ENCODE measurements at regions not wholly inside any gene's neighbourhood (a gene's known extent, or its start where the extent isn't known, plus 50 kb on each side); places are given as distances from the start of the nearest gene placed in this dataset.

DNA sequence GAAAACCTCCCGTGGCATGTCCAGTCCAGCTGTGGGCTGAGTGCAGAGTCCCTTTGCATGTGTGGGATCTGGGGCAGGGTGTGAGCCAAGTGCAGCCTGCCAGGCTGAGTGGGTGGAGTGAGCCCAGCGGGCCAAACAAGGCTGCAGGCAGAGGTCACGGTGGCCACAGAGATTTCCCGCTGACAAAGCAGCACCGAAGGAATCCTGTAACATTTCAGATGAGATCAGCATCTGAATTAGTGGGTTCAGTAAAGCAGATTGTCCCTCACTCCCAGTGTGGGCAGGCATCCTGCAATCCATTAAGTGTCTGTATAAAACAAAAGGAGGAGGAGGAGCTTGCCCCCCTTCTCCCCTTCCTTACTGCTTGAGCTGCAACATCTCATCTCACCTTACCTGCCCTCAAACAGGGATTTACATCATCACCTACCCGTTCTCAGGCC is 324.4 kb downstream of the FAT4 start:
- TF ChIP-seq CTCF (IDR thresholded peaks at IDR 0.05; ENCODE audit: borderline replicate concordance, extremely low read depth, insufficient read depth) = no peak
- no peak overlapping the region for H3K4me3 ChIP-seq (ENCODE audit: low read length in 3 of 3)
- no peak overlapping the region for H3K27ac ChIP-seq (ENCODE audit: low read depth in 2 of 2, low read length in 2 of 2)
- no peaks in the 10 kb centered on the region for H3K36me3 ChIP-seq (ENCODE audit: control insufficient read depth in 2 of 3, insufficient read depth in 3 of 3, low read length in 3 of 3)
- intact Hi-C loops (cut with DNase I) = no loop called here
- H3K27me3 ChIP-seq (ENCODE audit: control insufficient read depth, insufficient read depth, low read length) = no peaks in the 10 kb centered on the region
- no peaks in the 10 kb centered on the region for H3K9me3 ChIP-seq (ENCODE audit: control insufficient read depth in 2 of 3, insufficient read depth in 1 of 3, low read length in 3 of 3)
- H3K9ac ChIP-seq (ENCODE audit: low read length in 3 of 3) = no peak overlapping the region
- FAIRE-seq (no peak), DNase-seq (peak; percentile 38 to 65 (median 57))
- peaks cover 0 to 11% (median 6%) of the 10 kb centered on the region in 3 donors for H3K4me1 ChIP-seq (ENCODE audit: control insufficient read depth in 2 of 3, insufficient read depth in 2 of 3, low read depth in 1 of 3, low read length in 3 of 3)

GRCh38 chr4:125641611-125642010 is 326.9 kb downstream of the FAT4 start:
- Histone ChIP-seq H3K9ac (ENCODE audit: low read length in 3 of 3) (no peak overlapping the region), H3K4me1 (ENCODE audit: control insufficient read depth in 2 of 3, insufficient read depth in 2 of 3, low read depth in 1 of 3, low read length in 3 of 3) (peaks cover 0 to 11% (median 6%) of the 10 kb centered on the region in 3 donors), H3K27me3 (ENCODE audit: control insufficient read depth, insufficient read depth, low read length) (no peaks in the 10 kb centered on the region), H3K9me3 (ENCODE audit: control insufficient read depth in 2 of 3, insufficient read depth in 1 of 3, low read length in 3 of 3) (no peaks in the 10 kb centered on the region), H3K36me3 (ENCODE audit: control insufficient read depth in 2 of 3, insufficient read depth in 3 of 3, low read length in 3 of 3) (no peaks in the 10 kb centered on the region), H3K4me3 (ENCODE audit: low read length in 3 of 3) (no peak overlapping the region), H3K27ac (ENCODE audit: low read depth in 2 of 2, low read length in 2 of 2) (no peak overlapping the region)
- no peak for TF ChIP-seq CTCF (IDR thresholded peaks at IDR 0.05; ENCODE audit: borderline replicate concordance, extremely low read depth, insufficient read depth)
- intact Hi-C loops (cut with DNase I) = no loop called here
- FAIRE-seq (no peak), DNase-seq (peak in 2 of 5 donors; percentile 67)

GRCh38 chr4:125642645-125643044 is 327.9 kb downstream of the FAT4 start:
- no peak for DNase-seq
- Histone ChIP-seq H3K27ac (ENCODE audit: low read depth in 2 of 2, low read length in 2 of 2) (no peak overlapping the region), H3K9me3 (ENCODE audit: control insufficient read depth in 2 of 3, insufficient read depth in 1 of 3, low read length in 3 of 3) (no peaks in the 10 kb centered on the region), H3K9ac (ENCODE audit: low read length in 3 of 3) (no peak overlapping the region), H3K36me3 (ENCODE audit: control insufficient read depth in 2 of 3, insufficient read depth in 3 of 3, low read length in 3 of 3) (no peaks in the 10 kb centered on the region), H3K27me3 (ENCODE audit: control insufficient read depth, insufficient read depth, low read length) (no peaks in the 10 kb centered on the region), H3K4me1 (ENCODE audit: control insufficient read depth in 2 of 3, insufficient read depth in 2 of 3, low read depth in 1 of 3, low read length in 3 of 3) (peaks cover 0 to 11% (median 6%) of the 10 kb centered on the region in 3 donors), H3K4me3 (ENCODE audit: low read length in 3 of 3) (no peak overlapping the region)
- no peak for TF ChIP-seq CTCF (IDR thresholded peaks at IDR 0.05; ENCODE audit: borderline replicate concordance, extremely low read depth, insufficient read depth)
- intact Hi-C loops (cut with DNase I) = no loop called here
- no peak for FAIRE-seq

- Histone ChIP-seq H3K9ac (ENCODE audit: low read length in 3 of 3) (no peak overlapping the region), H3K27ac (ENCODE audit: low read depth in 2 of 2, low read length in 2 of 2) (no peak overlapping the region), H3K9me3 (ENCODE audit: control insufficient read depth in 2 of 3, insufficient read depth in 1 of 3, low read length in 3 of 3) (no peaks in the 10 kb centered on the region), H3K36me3 (ENCODE audit: control insufficient read depth in 2 of 3, insufficient read depth in 3 of 3, low read length in 3 of 3) (no peaks in the 10 kb centered on the region), H3K27me3 (ENCODE audit: control insufficient read depth, insufficient read depth, low read length) (no peaks in the 10 kb centered on the region), H3K4me1 (ENCODE audit: control insufficient read depth in 2 of 3, insufficient read depth in 2 of 3, low read depth in 1 of 3, low read length in 3 of 3) (no peaks in the 10 kb centered on the region), H3K4me3 (ENCODE audit: low read length in 3 of 3) (no peak overlapping the region)
- intact Hi-C loops (cut with DNase I) = no loop called here
- TF ChIP-seq CTCF (IDR thresholded peaks at IDR 0.05; ENCODE audit: borderline replicate concordance, extremely low read depth, insufficient read depth) = no peak
- FAIRE-seq (no peak), DNase-seq (no peak)
Observed at GRCh38 chr4:125649452-125649851, 334.7 kb downstream of the FAT4 start.

All from kidney (tissue), 13 donors.